ENCODE measurements at regions not wholly inside any gene's neighbourhood (a gene's known extent, or its start where the extent isn't known, plus 50 kb on each side); places are given as distances from the start of the nearest gene placed in this dataset.

GRCh38 chr9:81250041-81250440, 439.3 kb downstream of the TLE1 start:
- Histone ChIP-seq H3K79me2 (ENCODE audit: control insufficient read depth, insufficient read depth, low read length) (no peaks in the 10 kb centered on the region), H3K9me3 (ENCODE audit: control insufficient read depth, low read depth, low read length) (no peaks in the 10 kb centered on the region), H3K27me3 (ENCODE audit: control insufficient read depth, extremely low read depth, insufficient read depth, low read length) (no peaks in the 10 kb centered on the region), H3K27ac (ENCODE audit: control insufficient read depth, insufficient read depth, low read length) (no peak overlapping the region), H3K4me2 (ENCODE audit: control insufficient read depth, extremely low read depth, insufficient read depth, low read depth, low read length) (no peak overlapping the region), H3K9me1 (ENCODE audit: control insufficient read depth, extremely low read depth, insufficient read depth, low read length) (no peaks in the 10 kb centered on the region), H2AFZ (ENCODE audit: control insufficient read depth, low read length) (no peak overlapping the region), H3K4me1 (ENCODE audit: control insufficient read depth, extremely low read depth, insufficient read depth, low read length) (no peaks in the 10 kb centered on the region), H4K20me1 (ENCODE audit: control insufficient read depth, extremely low read depth, insufficient read depth, low read length) (no peaks in the 10 kb centered on the region), H3K9ac (ENCODE audit: control insufficient read depth, extremely low read depth, insufficient read depth, low read length) (no peak overlapping the region), H3K36me3 (ENCODE audit: control insufficient read depth in 2 of 2, extremely low read depth in 1 of 2, insufficient read depth in 2 of 2, low read length in 2 of 2) (no peaks in the 10 kb centered on the region), H3K4me3 (ENCODE audit: control insufficient read depth in 2 of 3, extremely low read depth in 1 of 3, insufficient read depth in 2 of 3, low read depth in 1 of 3, low read length in 3 of 3) (no peak overlapping the region)
- FAIRE-seq = no peak
- dilution Hi-C loops (cut with MboI; ENCODE audit: extremely low pct_ligation_motif_present, low sequenced_read_pairs) = no loop called here
- no peak for DNase-seq (ENCODE audit: low read depth, low spot score)
- no peak for TF ChIP-seq EZH2 (IDR thresholded peaks at IDR 0.05; ENCODE audit: low read length)
- no peak for TF ChIP-seq CTCF (optimal IDR thresholded peaks at IDR 0.05 in 1 of 3, IDR thresholded peaks at IDR 0.05 in 1 of 3, conservative IDR thresholded peaks at IDR 0.05 in 1 of 3; ENCODE audit: extremely low read depth in 1 of 3, insufficient read depth in 2 of 3, low read length in 3 of 3)

GRCh38 chr9:81245254-81245956, 443.9 kb downstream of the TLE1 start:
- dilution Hi-C loops (cut with MboI; ENCODE audit: extremely low pct_ligation_motif_present, low sequenced_read_pairs) = no loop called here
- no peaks in the 10 kb centered on the region for H3K9me3 ChIP-seq (ENCODE audit: control insufficient read depth, low read depth, low read length)
- no peaks in the 10 kb centered on the region for H3K27me3 ChIP-seq (ENCODE audit: control insufficient read depth, extremely low read depth, insufficient read depth, low read length)
- TF ChIP-seq EZH2 (IDR thresholded peaks at IDR 0.05; ENCODE audit: low read length) (no peak), CTCF (optimal IDR thresholded peaks at IDR 0.05 in 1 of 3, IDR thresholded peaks at IDR 0.05 in 1 of 3, conservative IDR thresholded peaks at IDR 0.05 in 1 of 3; ENCODE audit: extremely low read depth in 1 of 3, insufficient read depth in 2 of 3, low read length in 3 of 3) (no peak)
- no peaks in the 10 kb centered on the region for H3K4me1 ChIP-seq (ENCODE audit: control insufficient read depth, extremely low read depth, insufficient read depth, low read length)
- H4K20me1 ChIP-seq (ENCODE audit: control insufficient read depth, extremely low read depth, insufficient read depth, low read length) = no peaks in the 10 kb centered on the region
- no peak for FAIRE-seq
- H3K36me3 ChIP-seq (ENCODE audit: control insufficient read depth in 2 of 2, extremely low read depth in 1 of 2, insufficient read depth in 2 of 2, low read length in 2 of 2) = no peaks in the 10 kb centered on the region
- H2AFZ ChIP-seq (ENCODE audit: control insufficient read depth, low read length) = no peak overlapping the region
- no peak overlapping the region for H3K4me2 ChIP-seq (ENCODE audit: control insufficient read depth, extremely low read depth, insufficient read depth, low read depth, low read length)
- no peak for DNase-seq (ENCODE audit: low read depth, low spot score)
- H3K79me2 ChIP-seq (ENCODE audit: control insufficient read depth, insufficient read depth, low read length) = no peaks in the 10 kb centered on the region
- H3K27ac ChIP-seq (ENCODE audit: control insufficient read depth, insufficient read depth, low read length) = no peak overlapping the region
- H3K4me3 ChIP-seq (ENCODE audit: control insufficient read depth in 2 of 3, extremely low read depth in 1 of 3, insufficient read depth in 2 of 3, low read depth in 1 of 3, low read length in 3 of 3) = no peak overlapping the region
- H3K9me1 ChIP-seq (ENCODE audit: control insufficient read depth, extremely low read depth, insufficient read depth, low read length) = no peaks in the 10 kb centered on the region
- no peak overlapping the region for H3K9ac ChIP-seq (ENCODE audit: control insufficient read depth, extremely low read depth, insufficient read depth, low read length)
